Loucy (cell line): ENCODE measurements at regions not wholly inside any gene's neighbourhood (a gene's known extent, or its start where the extent isn't known, plus 50 kb on each side); places are given as distances from the start of the nearest gene placed in this dataset.

Experiments
- H2AFZ ChIP-seq: fragments of 200-600 bp; sonication (generic); 2 replicates; pipeline ENCODE4 v1.6.0; 2016; ENCODE audit warnings: antibody characterized with exemption, mild to moderate bottlenecking, low read length, moderate library complexity
- H3F3A ChIP-seq: fragments of 200-600 bp; 2 replicates; pipeline ENCODE4 v1.6.0; 2016; ENCODE audit warnings: antibody characterized with exemption, low read depth, mild to moderate bottlenecking
- H3K27me3 ChIP-seq: fragments of 200-600 bp; sonication (generic); 2 replicates; pipeline ENCODE4 v1.6.1; 2014; ENCODE audit warnings: low read length, mild to moderate bottlenecking; ENCODE audit not compliant: insufficient read depth, poor library complexity, severe bottlenecking
- H3K36me3 ChIP-seq: fragments of 200-600 bp; sonication (generic); 2 replicates; pipeline ENCODE4 v1.6.1; 2016; ENCODE audit warnings: low read length; ENCODE audit not compliant: insufficient read depth
- H3K4me1 ChIP-seq: fragments of 200-600 bp; sonication (generic); 2 replicates; pipeline ENCODE4 v1.5.1; 2014; ENCODE audit warnings: low read length, mild to moderate bottlenecking; ENCODE audit not compliant: insufficient read depth, poor library complexity, severe bottlenecking
- H3K4me2 ChIP-seq: fragments of 200-600 bp; sonication (generic); 2 replicates; pipeline ENCODE4 v1.6.0; 2014; ENCODE audit warnings: antibody characterized with exemption, low read length, low read depth, mild to moderate bottlenecking; ENCODE audit not compliant: poor library complexity, severe bottlenecking
- H3K4me3 ChIP-seq: fragments of 200-600 bp; sonication (generic); 2 replicates; pipeline ENCODE4 v1.5.1; 2014; ENCODE audit warnings: low read length, mild to moderate bottlenecking, mixed read lengths; ENCODE audit not compliant: poor library complexity, severe bottlenecking
- H3K79me2 ChIP-seq: fragments of 200-600 bp; sonication (generic); 2 replicates; pipeline ENCODE4 v1.6.1; 2014; ENCODE audit warnings: low read length; ENCODE audit not compliant: insufficient read depth
- H3K9ac ChIP-seq: fragments of 200-600 bp; sonication (generic); 2 replicates; pipeline ENCODE4 v1.6.0; 2014; ENCODE audit warnings: mild to moderate bottlenecking, low read depth, low read length, moderate library complexity; ENCODE audit not compliant: poor library complexity, severe bottlenecking
- H3K9me2 ChIP-seq: fragments of 200-600 bp; sonication (generic); replicated peaks from 2 replicates; pipeline ENCODE4 v1.6.1; 2016; ENCODE audit warnings: low read depth, low read length, mixed read lengths
- H3K9me3 ChIP-seq: fragments of 200-600 bp; sonication (generic); 2 replicates; pipeline ENCODE4 v1.6.1; 2014; ENCODE audit warnings: mild to moderate bottlenecking, antibody characterized with exemption, low read length, low read depth; ENCODE audit not compliant: insufficient read depth
- H4K20me1 ChIP-seq: fragments of 200-600 bp; sonication (generic); 2 replicates; pipeline ENCODE4 v1.6.0; 2014; ENCODE audit warnings: antibody characterized with exemption, low read length, mild to moderate bottlenecking; ENCODE audit not compliant: insufficient read depth, poor library complexity, severe bottlenecking
- CTCF ChIP-seq: fragments of 200-600 bp; sonication (generic); conservative IDR thresholded peaks from 2 replicates; pipeline ENCODE4 v1.5.1; 2014; ENCODE audit warnings: mild to moderate bottlenecking, antibody characterized with exemption, low read length
- EZH2phosphoT487 ChIP-seq: fragments of 200-600 bp; IDR thresholded peaks from 2 replicates; pipeline ENCODE4 v1.6.1; 2018; ENCODE audit warnings: antibody characterized with exemption, mild to moderate bottlenecking, moderate library complexity, borderline replicate concordance

GRCh38 chr5:57368010-57368409 lies 114.6 kb downstream of the ACTBL2 start:
- Histone ChIP-seq H2AFZ (no peak overlapping the region), H4K20me1 (no peaks in the 10 kb centered on the region), H3K9ac (no peak overlapping the region), H3K27me3 (no peaks in the 10 kb centered on the region), H3K4me3 (no peak overlapping the region), H3K36me3 (no peaks in the 10 kb centered on the region), H3K79me2 (no peaks in the 10 kb centered on the region), H3F3A (no peaks in the 10 kb centered on the region), H3K4me2 (no peak overlapping the region), H3K4me1 (no peaks in the 10 kb centered on the region), H3K9me3 (no peaks in the 10 kb centered on the region), H3K9me2 (no peaks in the 10 kb centered on the region)
- TF ChIP-seq EZH2phosphoT487, result no peak
- no peak for TF ChIP-seq CTCF

GRCh38 chr5:57366744-57367143 lies 115.9 kb downstream of the ACTBL2 start:
- no peak overlapping the region for H3K4me2 ChIP-seq
- H3K9me3 ChIP-seq, result no peaks in the 10 kb centered on the region
- H3K9ac ChIP-seq, result no peak overlapping the region
- no peak overlapping the region for H2AFZ ChIP-seq
- H3K9me2 ChIP-seq, result no peaks in the 10 kb centered on the region
- H3K4me3 ChIP-seq, result no peak overlapping the region
- H4K20me1 ChIP-seq, result no peaks in the 10 kb centered on the region
- no peaks in the 10 kb centered on the region for H3K27me3 ChIP-seq
- H3K36me3 ChIP-seq, result no peaks in the 10 kb centered on the region
- no peak for TF ChIP-seq CTCF
- TF ChIP-seq EZH2phosphoT487, result no peak
- no peaks in the 10 kb centered on the region for H3K4me1 ChIP-seq
- no peaks in the 10 kb centered on the region for H3F3A ChIP-seq
- H3K79me2 ChIP-seq, result no peaks in the 10 kb centered on the region

GRCh38 chr5:57362951-57363350 lies 119.7 kb downstream of the ACTBL2 start:
- no peaks in the 10 kb centered on the region for H3K9me2 ChIP-seq
- H3K4me2 ChIP-seq, result no peak overlapping the region
- H4K20me1 ChIP-seq, result no peaks in the 10 kb centered on the region
- H3K9me3 ChIP-seq, result no peaks in the 10 kb centered on the region
- no peaks in the 10 kb centered on the region for H3K79me2 ChIP-seq
- no peak overlapping the region for H2AFZ ChIP-seq
- H3F3A ChIP-seq, result no peaks in the 10 kb centered on the region
- TF ChIP-seq CTCF, result no peak
- H3K9ac ChIP-seq, result no peak overlapping the region
- no peak overlapping the region for H3K4me3 ChIP-seq
- H3K27me3 ChIP-seq, result no peaks in the 10 kb centered on the region
- no peaks in the 10 kb centered on the region for H3K4me1 ChIP-seq
- H3K36me3 ChIP-seq, result no peaks in the 10 kb centered on the region
